DND-41 (cell line): ENCODE measurements at regions not wholly inside any gene's neighbourhood (a gene's known extent, or its start where the extent isn't known, plus 50 kb on each side); places are given as distances from the start of the nearest gene placed in this dataset.

Source experiments
- EZH2 ChIP-seq: IDR thresholded peaks from 3 replicates; pipeline ENCODE4 v1.6.1; 2012; ENCODE audit warnings: borderline replicate concordance, low read depth, mild to moderate bottlenecking, moderate library complexity, low read length, inconsistent platforms; ENCODE audit not compliant: severe bottlenecking
- TF ChIP-seq, protein P1 (sequence below): IDR thresholded peaks from 2 replicates; pipeline ENCODE4 v1.5.1; 2012; ENCODE audit warnings: borderline replicate concordance, low read length, moderate library complexity, mild to moderate bottlenecking; ENCODE audit not compliant: poor library complexity, severe bottlenecking; ENCODE audit errors: extremely low read depth

DNA sequence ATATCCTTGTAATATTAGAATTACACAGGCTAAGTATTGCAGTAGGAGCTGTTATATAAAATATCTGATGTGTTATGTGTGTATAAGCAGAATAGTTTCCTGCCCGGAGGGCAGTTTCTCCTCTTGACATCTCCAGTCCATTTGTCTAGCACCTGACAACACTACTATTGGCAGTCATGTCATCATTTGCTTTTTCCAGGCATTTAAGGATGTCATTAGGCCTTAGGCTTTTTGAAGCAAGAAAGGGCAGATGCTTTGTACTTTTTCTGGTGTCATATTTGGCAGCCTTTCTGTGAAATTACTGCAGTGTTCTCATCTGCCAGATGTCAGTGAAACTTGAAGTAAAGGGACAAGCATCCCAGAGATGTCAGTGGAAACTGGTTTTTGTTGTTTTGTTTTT, 2017.6 kb upstream of the IGFBP7 start:
- TF ChIP-seq, protein P1, sequence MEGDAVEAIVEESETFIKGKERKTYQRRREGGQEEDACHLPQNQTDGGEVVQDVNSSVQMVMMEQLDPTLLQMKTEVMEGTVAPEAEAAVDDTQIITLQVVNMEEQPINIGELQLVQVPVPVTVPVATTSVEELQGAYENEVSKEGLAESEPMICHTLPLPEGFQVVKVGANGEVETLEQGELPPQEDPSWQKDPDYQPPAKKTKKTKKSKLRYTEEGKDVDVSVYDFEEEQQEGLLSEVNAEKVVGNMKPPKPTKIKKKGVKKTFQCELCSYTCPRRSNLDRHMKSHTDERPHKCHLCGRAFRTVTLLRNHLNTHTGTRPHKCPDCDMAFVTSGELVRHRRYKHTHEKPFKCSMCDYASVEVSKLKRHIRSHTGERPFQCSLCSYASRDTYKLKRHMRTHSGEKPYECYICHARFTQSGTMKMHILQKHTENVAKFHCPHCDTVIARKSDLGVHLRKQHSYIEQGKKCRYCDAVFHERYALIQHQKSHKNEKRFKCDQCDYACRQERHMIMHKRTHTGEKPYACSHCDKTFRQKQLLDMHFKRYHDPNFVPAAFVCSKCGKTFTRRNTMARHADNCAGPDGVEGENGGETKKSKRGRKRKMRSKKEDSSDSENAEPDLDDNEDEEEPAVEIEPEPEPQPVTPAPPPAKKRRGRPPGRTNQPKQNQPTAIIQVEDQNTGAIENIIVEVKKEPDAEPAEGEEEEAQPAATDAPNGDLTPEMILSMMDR, result no peak
- TF ChIP-seq EZH2, result no peak
